GM19438 (cell line): ENCODE measurements at regions not wholly inside any gene's neighbourhood (a gene's known extent, or its start where the extent isn't known, plus 50 kb on each side); places are given as distances from the start of the nearest gene placed in this dataset.

Experiments
- ATAC-seq: cut with Tn5 transposase; IDR thresholded peaks from one replicate; pipeline ENCODE4 v1.9.1; 2021; ENCODE audit warnings: low read depth; ENCODE audit not compliant: unreplicated experiment

- ATAC-seq = no peak
These were observed 107.8 kb downstream of the SIK1 start for GRCh38 chr21:43318841-43319781.

GRCh38 chr21:43318368-43318767 is 108.6 kb downstream of the SIK1 start:
- ATAC-seq = no peak

GRCh38 chr21:43317959-43318358 is 109.0 kb downstream of the SIK1 start:
- no peak for ATAC-seq

- no peak for ATAC-seq
These were observed 109.6 kb downstream of the SIK1 start for GRCh38 chr21:43317254-43317748.

GRCh38 chr21:43316156-43316845 is 110.6 kb downstream of the SIK1 start:
- ATAC-seq = no peak

- ATAC-seq = no peak
These were observed 111.4 kb downstream of the SIK1 start for GRCh38 chr21:43315244-43316137.

GRCh38 chr21:43313939-43314405 is 113.0 kb downstream of the SIK1 start:
- ATAC-seq = no peak

GRCh38 chr21:43313221-43313938 is 113.6 kb downstream of the SIK1 start:
- no peak for ATAC-seq

GRCh38 chr21:43312751-43313169 is 114.2 kb downstream of the SIK1 start:
- ATAC-seq = peak; percentile 53

GRCh38 chr21:43312011-43312410 is 114.9 kb downstream of the SIK1 start:
- no peak for ATAC-seq

- no peak for ATAC-seq
These were observed 115.6 kb downstream of the SIK1 start for GRCh38 chr21:43311301-43311817.

GRCh38 chr21:43308815-43309283 is 118.1 kb downstream of the SIK1 start:
- no peak for ATAC-seq

GRCh38 chr21:43308101-43308814 is 118.7 kb downstream of the SIK1 start:
- ATAC-seq = no peak

GRCh38 chr21:43307677-43308070 is 119.3 kb downstream of the SIK1 start:
- ATAC-seq = no peak

- ATAC-seq = no peak
These were observed 119.8 kb downstream of the SIK1 start for GRCh38 chr21:43306911-43307676.

- no peak for ATAC-seq
These were observed 120.5 kb downstream of the SIK1 start for GRCh38 chr21:43306391-43306790.

GRCh38 chr21:43305811-43306311 is 121.1 kb downstream of the SIK1 start:
- ATAC-seq = no peak

GRCh38 chr21:43305336-43305665 is 121.6 kb downstream of the SIK1 start:
- no peak for ATAC-seq
